Stimulated activated CD4-positive, alpha-beta T cell treated with anti-CD3 and anti-CD28 coated beads, Interleukin-4, amount 100 ng/mL, for 24 hours (primary cell): ENCODE measurements at regions not wholly inside any gene's neighbourhood (a gene's known extent, or its start where the extent isn't known, plus 50 kb on each side); places are given as distances from the start of the nearest gene placed in this dataset.
"Not testable (repeated sequence)": the region's sequence is repeated elsewhere in the genome, so short reads cannot be mapped to it uniquely, and the experiment has no call there.

Source experiments
- DNase-seq: peaks from one replicate; pipeline ENCODE4 v3.0.0-alpha.2; 2020

DNA sequence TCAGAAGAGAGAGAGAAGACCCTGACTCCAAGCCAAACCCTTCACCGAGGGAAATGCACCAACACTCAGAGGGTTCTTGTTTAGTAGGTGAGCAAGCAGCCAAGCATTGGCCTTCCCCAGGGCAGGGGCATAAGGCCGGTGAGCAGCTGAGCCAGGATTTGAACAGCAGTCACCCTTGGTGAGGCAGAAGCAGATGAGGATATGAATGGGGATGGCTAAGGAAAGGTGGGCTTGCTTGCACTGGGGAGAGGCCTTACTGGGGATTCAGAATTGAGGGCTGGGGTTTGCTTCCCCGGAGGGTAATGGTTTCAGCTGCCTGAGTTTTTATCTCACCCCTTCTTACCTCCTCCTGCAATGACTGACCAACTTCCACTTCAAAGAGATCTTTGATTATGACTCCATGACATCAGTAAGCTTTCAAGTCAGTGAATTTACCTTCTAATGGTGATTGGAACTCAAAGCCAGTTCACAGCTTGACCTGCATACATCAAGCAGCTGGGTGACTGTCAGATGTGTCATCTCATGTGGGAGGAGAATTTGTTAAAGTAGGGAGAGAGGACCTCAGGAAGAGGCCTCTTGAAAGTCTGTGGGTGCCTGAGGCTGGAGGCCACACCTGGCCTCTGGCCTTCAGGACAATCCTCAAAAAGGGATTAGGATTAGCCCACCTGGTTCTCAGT lies 114.5 kb upstream of the PLGLB2 start:
- DNase-seq = not testable (repeated sequence)

DNA sequence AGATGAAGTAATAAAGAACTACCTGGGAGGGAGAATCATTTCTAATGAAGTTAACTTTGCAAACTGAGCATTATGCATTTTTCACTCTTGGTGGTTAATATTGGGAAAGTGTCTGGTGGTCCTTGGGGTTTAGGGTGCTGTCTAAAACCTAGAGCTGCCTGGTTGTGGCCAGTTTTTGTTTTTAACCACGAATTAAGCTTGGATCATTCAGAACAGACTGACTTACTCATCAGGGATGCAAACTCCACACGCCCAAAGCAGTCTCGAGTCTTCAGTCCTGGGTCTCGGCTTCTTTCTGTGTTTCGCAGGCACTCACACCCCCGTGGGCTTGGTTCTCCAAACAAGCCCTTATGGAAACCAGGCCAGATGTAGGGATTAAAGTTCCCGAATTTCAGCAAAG lies 113.8 kb upstream of the PLGLB2 start:
- DNase-seq = peak; percentile 29

DNA sequence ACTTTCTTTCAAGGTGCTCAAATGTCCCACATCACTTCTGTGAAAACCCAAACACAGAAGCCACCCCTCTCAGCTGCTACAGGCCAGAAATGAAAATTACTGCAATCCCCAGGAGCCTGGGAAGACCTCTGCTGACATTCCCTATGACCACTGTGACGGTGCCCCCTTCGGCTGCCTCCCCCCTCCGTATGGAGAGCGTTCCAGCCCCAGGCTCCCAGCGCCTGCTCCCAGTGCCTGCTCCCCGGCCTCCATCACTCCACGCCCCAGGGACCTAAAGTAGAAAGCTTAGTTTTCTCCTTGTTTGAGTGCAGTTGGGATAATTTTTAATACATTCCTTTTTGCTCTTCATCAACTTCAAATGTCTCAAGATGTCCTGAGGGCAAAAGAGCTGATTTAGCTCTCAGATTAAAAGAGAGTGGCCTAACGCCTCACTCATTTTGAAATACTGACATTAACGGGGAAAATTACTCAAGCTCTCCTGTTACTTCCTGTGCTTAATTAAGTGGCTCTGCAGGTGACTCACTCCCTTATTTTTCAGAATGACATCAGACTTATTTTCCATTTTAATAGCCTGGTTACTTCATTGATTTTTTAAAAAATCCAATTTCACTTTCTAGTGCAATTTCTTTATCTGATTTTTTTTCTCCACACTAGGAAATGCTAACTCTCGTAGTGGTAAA lies 112.8 kb upstream of the PLGLB2 start:
- DNase-seq = peak; percentile 17

GRCh38 chr2:87636246-87636645 lies 111.6 kb upstream of the PLGLB2 start:
- DNase-seq = not testable (repeated sequence)

- DNase-seq = not testable (repeated sequence)
Observed at GRCh38 chr2:87636735-87637134, 111.2 kb upstream of the PLGLB2 start.

- not testable (repeated sequence) for DNase-seq
Observed at GRCh38 chr2:87637249-87637990, 110.5 kb upstream of the PLGLB2 start.

GRCh38 chr2:87638114-87638807 lies 109.6 kb upstream of the PLGLB2 start:
- not testable (repeated sequence) for DNase-seq

DNA sequence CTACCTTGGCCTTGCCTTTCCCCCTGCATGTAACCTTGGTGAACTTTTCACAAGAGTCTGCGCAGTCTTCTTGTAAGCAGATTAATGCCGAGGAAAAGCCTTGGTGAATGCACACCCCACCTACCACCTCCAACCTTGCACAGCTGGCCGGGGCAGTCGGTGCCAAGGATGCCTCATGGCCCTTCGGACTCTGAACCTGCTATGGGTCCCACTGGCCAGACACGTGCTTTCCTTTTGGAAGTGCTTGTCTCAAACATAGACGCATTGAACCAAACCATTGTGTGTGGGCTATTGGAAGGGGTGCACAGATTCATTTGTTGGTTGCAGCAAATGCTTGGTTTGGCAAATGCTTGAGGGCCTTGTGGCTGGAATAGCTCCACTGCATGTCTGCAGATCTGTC lies 109.0 kb upstream of the PLGLB2 start:
- DNase-seq = not testable (repeated sequence)

DNA sequence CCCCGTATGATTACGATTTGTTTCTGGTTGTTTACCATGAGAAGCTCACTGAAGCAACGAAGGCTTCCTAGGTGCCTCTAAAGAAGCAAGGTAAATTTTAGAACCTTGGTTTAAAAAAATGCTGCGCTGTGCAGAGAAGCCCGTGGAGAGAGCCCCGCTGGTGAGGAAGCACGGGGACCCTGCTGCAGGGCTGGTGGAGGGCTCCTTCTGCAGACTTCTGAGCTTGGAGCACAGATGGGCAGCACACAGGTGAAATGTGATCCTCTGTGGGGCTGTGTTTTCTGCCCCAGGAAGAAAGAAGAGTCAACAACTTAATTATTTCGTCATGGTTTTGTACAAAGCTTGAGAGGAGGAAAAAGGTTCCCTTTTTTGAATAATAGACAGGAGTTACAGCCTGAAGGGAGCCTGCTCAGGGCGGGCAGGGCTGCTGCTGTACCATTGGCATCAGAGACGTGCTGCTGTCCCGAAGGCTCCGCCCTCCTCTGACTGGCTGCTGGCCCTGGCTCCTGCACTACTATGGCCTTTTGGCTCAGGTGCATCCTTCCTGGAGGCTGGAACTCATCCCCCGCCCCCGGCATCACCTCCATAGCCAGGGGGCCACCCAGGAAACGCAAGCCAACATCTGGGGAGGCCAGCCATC lies 108.0 kb upstream of the PLGLB2 start:
- not testable (repeated sequence) for DNase-seq

DNA sequence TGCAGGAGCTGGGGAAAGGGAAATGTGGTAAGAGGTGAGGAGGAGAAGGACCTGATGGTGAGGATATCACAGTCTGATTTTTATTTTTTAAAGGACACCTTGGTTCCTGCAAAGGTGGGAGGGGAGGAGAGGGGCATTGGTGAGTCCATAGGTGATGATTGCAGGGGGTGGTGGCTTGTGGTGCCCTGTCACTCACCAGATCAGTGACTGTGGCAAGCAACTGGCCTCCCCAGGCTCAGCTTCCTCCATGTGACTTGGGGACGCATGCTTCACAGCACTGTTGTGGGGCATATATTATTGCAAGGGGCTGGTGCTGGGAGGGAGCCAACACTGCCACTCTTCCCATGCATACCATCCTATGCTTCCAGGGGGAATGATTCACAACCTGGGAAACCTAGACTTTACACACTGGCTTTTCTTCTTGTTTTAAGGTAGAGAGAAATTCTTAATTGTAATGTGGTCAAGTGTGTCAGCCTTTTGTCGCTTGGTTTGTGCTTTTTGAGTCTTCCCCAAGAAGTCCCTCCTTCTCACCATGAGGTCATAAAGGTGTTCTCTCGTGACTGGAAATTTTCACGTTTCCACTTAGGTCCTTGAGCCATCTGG lies 106.8 kb upstream of the PLGLB2 start:
- DNase-seq = not testable (repeated sequence)

- DNase-seq = not testable (repeated sequence)
Observed at GRCh38 chr2:87643165-87643564, 104.7 kb upstream of the PLGLB2 start.

DNA sequence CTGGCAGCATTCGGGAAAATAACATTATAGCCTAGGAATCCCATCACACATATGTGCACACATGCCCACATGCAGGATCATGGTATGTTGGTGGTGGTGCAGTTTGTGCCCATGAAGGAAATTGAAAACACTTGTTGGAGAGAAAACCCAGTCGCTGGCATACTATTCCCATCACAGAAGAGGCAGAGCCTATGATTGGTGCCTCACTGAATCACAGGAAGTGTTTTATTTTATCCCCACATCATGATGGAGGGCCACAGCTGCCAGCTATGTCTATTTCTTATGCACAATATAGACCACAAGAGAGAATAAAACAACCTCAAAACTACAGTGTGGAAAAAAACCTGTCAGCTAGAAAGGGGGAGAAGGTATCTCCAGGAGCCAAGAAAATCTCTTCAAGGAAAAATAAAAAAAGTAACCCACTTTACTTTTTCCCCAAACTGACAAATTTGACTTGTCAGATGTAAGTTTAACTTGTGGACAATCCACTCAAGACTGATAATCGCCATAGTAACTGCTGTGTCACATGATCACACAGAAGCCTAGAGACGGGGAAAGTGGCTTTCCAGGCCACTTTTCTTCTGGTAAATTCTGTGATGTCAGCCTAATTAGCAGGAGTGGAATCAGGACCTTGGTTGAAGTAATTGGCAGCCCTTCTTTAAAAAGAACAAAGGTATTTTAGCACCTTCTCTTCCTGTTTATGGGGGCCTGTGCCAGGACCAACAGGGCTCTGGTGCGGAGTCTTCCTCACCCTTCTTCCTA lies 100.0 kb upstream of the PLGLB2 start:
- DNase-seq = not testable (repeated sequence)

GRCh38 chr2:87648815-87649214 lies 99.1 kb upstream of the PLGLB2 start:
- DNase-seq = not testable (repeated sequence)

DNA sequence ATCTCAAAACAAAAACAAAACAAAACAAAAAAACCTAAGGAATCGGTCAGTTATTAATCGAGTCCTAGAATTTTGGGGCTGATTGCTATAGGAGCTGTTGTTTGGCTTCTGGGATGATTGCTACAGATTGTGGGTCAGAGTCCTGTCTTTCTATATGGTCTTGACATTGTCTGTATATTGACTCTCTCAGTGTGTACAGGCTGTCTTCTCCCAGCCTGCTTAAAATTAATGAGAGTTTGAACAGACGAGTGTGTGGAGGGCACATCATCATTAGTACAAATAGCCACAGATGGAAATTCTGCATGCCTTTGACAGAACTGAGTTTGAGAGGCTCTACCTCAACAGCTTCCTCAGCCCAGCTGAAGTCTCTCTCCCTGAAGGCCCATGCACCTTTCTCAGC lies 98.0 kb upstream of the PLGLB2 start:
- not testable (repeated sequence) for DNase-seq

DNA sequence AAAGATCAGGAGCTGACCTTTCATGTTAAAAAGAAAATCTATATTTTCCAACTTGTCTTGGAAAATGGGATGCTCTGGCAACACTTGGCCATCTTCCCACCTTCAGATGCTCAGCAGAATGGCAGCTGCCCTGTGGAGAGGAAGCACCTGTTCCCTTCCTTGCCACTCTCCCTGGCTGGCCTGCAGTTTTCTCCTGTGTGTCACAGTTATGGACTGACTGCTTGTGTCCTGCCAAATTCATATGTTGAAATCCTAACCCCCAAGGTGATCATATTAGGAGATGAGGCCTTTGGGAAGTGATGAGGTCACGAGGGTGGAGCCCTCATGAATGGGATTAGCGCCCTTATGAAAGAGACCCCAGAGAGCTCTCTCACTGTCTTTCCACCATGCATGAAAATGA lies 97.0 kb upstream of the PLGLB2 start:
- not testable (repeated sequence) for DNase-seq

DNA sequence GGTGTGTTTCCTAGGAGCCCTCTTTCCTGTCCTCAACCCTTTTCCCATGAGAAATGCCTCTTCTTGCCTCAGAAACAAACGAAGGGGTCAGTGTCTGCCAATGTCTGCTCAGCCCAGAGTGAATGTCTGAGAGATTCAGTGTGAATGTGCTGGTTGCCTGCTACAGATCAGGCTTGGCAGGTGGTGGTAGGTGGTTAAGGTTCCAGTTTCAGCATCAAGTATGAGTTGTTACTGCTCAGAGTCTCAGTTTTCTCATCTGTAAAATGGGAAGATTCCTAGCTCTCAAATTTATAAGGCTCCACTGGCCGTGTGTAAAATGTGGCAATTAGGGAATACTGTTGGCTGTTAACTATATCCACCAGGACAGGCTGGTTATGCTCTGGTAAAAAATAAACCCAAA lies 96.3 kb upstream of the PLGLB2 start:
- not testable (repeated sequence) for DNase-seq

DNA sequence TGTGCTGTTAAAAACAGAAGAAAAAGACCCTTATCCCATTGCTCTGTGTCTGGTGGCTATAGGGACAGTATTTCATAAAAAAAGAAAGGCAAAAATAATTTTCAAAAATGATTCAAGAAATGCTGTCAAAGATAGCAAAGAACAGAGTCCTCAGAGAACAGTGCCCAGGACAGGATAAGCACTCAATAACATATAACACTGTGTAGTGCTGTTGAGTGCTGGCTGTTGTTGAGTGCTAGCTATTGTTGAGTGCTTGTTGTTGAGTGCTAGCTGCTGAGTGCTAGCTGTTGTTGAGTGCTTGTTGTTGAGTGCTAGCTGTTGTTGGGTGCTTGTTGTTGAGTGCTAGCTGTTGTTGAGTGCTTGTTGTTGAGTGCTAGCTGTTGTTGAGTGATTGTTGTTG lies 94.5 kb upstream of the PLGLB2 start:
- DNase-seq = not testable (repeated sequence)

GRCh38 chr2:87654136-87654814 lies 93.6 kb upstream of the PLGLB2 start:
- not testable (repeated sequence) for DNase-seq

DNA sequence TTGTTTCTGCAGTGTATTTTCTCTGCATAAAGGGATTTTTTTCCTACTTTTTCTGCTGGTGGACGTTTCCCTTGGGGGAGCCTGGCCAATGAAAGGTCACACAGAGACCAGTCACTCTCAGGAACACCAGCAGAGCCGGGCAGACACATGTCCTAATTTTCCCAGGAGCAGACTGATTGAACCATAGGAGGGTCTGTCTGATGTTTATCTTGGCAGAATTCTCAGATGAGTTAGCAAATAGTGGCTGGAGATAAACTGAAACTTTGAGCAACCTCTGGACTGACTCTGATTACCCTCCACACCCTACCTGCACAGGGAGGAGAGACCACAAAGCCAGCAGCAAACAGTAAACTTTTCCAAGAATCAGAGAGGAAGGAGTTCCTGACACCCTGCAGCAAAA lies 90.0 kb upstream of the PLGLB2 start:
- not testable (repeated sequence) for DNase-seq

GRCh38 chr2:87658357-87658756 lies 89.5 kb upstream of the PLGLB2 start:
- DNase-seq = not testable (repeated sequence)

DNA sequence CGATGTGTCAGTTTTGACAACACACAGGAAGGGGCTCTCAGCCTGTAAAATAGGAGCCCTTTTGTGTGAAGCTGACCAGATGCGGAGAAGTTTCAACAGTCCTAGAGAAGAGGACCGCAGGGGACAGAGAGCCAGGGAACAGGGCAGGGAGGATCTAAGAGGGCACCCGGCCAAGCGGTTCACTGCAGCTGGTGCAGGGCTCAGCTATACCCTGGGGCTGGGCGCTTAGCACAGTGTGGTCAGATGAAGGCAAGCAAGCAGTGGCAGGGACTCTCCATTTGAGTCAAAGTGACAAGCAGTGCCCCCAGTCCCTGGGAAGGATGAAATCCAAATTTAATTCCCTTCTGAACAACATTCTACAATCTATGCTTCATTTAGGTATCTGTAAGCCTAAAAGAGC lies 88.9 kb upstream of the PLGLB2 start:
- DNase-seq = not testable (repeated sequence)
